HG03060 (cell line): ENCODE measurements at regions not wholly inside any gene's neighbourhood (a gene's known extent, or its start where the extent isn't known, plus 50 kb on each side); places are given as distances from the start of the nearest gene placed in this dataset.

Source experiments
- ATAC-seq: cut with Tn5 transposase; IDR thresholded peaks from one replicate; pipeline ENCODE4 v1.9.1; 2021; ENCODE audit warnings: low read depth, moderate number of reproducible peaks; ENCODE audit not compliant: unreplicated experiment

- no peak for ATAC-seq
These were observed 448.8 kb downstream of the TLE4 start for GRCh38 chr9:80020530-80020929.

GRCh38 chr9:80020056-80020455 lies 448.3 kb downstream of the TLE4 start:
- ATAC-seq, result no peak

GRCh38 chr9:80013891-80014290 lies 442.1 kb downstream of the TLE4 start:
- ATAC-seq, result no peak

GRCh38 chr9:80012557-80013330 lies 441.0 kb downstream of the TLE4 start:
- ATAC-seq, result no peak

- no peak for ATAC-seq
These were observed 437.4 kb downstream of the TLE4 start for GRCh38 chr9:80009204-80009603.

GRCh38 chr9:80004714-80005113 lies 432.9 kb downstream of the TLE4 start:
- no peak for ATAC-seq

GRCh38 chr9:79990536-79990935 lies 418.8 kb downstream of the TLE4 start:
- ATAC-seq, result no peak

- no peak for ATAC-seq
These were observed 417.3 kb downstream of the TLE4 start for GRCh38 chr9:79989079-79989478.

GRCh38 chr9:79988126-79988525 lies 416.4 kb downstream of the TLE4 start:
- no peak for ATAC-seq

- ATAC-seq, result no peak
These were observed 414.7 kb downstream of the TLE4 start for GRCh38 chr9:79986437-79986836.

GRCh38 chr9:79985772-79986171 lies 414.0 kb downstream of the TLE4 start:
- ATAC-seq, result no peak

GRCh38 chr9:79985264-79985663 lies 413.5 kb downstream of the TLE4 start:
- ATAC-seq, result no peak

- no peak for ATAC-seq
These were observed 412.8 kb downstream of the TLE4 start for GRCh38 chr9:79984429-79985067.

GRCh38 chr9:79980432-79980831 lies 408.7 kb downstream of the TLE4 start:
- ATAC-seq, result no peak

- no peak for ATAC-seq
These were observed 405.9 kb downstream of the TLE4 start for GRCh38 chr9:79977510-79978197.

GRCh38 chr9:79977074-79977435 lies 405.3 kb downstream of the TLE4 start:
- no peak for ATAC-seq

- no peak for ATAC-seq
These were observed 404.7 kb downstream of the TLE4 start for GRCh38 chr9:79976257-79977073.

GRCh38 chr9:79975621-79976256 lies 404.0 kb downstream of the TLE4 start:
- ATAC-seq, result no peak

- ATAC-seq, result no peak
These were observed 403.1 kb downstream of the TLE4 start for GRCh38 chr9:79974806-79975422.

GRCh38 chr9:79973627-79974026 lies 401.9 kb downstream of the TLE4 start:
- ATAC-seq, result no peak
